ENCODE measurements at regions not wholly inside any gene's neighbourhood (a gene's known extent, or its start where the extent isn't known, plus 50 kb on each side); places are given as distances from the start of the nearest gene placed in this dataset.

DNA sequence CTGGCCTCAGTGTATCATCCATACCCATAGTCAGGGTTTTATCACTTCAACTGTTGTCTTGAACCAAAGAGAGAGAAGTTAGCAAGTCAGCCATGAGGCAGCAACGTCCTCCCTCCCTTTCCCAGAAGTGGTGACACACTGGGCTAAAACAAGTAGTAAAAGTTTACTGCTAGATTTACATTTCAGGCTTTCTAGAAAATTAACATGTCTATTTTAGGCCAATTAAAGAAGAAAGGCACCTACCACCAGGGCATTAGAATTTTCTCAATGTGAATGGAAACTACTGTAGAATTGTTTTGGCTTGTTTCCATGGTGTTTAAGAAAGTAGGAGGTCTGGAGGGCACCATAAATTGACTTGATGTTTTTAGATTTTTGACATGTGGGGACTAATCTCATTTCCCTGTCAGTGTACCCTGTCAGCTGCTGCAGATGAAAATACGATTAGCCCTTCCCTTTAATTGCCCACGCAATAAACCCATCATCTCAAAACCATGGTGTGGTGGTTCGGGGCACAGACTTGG lies 121.8 kb upstream of the ELL2 start:
- H3K27ac Mint-ChIP-seq = no peak overlapping the region
- no peaks in the 10 kb centered on the region for H3K9me3 Mint-ChIP-seq
- H3K27ac ChIP-seq (ENCODE audit: low read depth, low read length) = no peak overlapping the region
- H3K36me3 Mint-ChIP-seq (ENCODE audit: low read depth) = no peaks in the 10 kb centered on the region
- peaks cover 21% of the 10 kb centered on the region for H3K4me1 ChIP-seq (ENCODE audit: control insufficient read depth, insufficient read depth, low read length)
- H3K9me3 ChIP-seq (ENCODE audit: control insufficient read depth, low read length) = no peaks in the 10 kb centered on the region
- H3K27me3 ChIP-seq (ENCODE audit: control insufficient read depth, insufficient read depth, low read length, poor library complexity, severe bottlenecking) = no peaks in the 10 kb centered on the region
- H3K4me3 Mint-ChIP-seq = no peak overlapping the region
- no peaks in the 10 kb centered on the region for H3K27me3 Mint-ChIP-seq (ENCODE audit: insufficient read depth)
- TF ChIP-seq, protein P1, sequence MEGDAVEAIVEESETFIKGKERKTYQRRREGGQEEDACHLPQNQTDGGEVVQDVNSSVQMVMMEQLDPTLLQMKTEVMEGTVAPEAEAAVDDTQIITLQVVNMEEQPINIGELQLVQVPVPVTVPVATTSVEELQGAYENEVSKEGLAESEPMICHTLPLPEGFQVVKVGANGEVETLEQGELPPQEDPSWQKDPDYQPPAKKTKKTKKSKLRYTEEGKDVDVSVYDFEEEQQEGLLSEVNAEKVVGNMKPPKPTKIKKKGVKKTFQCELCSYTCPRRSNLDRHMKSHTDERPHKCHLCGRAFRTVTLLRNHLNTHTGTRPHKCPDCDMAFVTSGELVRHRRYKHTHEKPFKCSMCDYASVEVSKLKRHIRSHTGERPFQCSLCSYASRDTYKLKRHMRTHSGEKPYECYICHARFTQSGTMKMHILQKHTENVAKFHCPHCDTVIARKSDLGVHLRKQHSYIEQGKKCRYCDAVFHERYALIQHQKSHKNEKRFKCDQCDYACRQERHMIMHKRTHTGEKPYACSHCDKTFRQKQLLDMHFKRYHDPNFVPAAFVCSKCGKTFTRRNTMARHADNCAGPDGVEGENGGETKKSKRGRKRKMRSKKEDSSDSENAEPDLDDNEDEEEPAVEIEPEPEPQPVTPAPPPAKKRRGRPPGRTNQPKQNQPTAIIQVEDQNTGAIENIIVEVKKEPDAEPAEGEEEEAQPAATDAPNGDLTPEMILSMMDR (conservative IDR thresholded peaks at IDR 0.05) = no peak
- H3K36me3 ChIP-seq (ENCODE audit: control insufficient read depth, insufficient read depth, low read length) = no peaks in the 10 kb centered on the region
- peaks cover 57% of the 10 kb centered on the region for H3K4me1 Mint-ChIP-seq
- DNase-seq = peak; percentile 52
- no peak overlapping the region for H3K9ac ChIP-seq (ENCODE audit: extremely low read depth, low read length, poor library complexity, severe bottlenecking)
- H3K4me3 ChIP-seq (ENCODE audit: low read length) = no peak overlapping the region
- WGBS, 2 experiments (ENCODE audit: insufficient coverage in 1 of 2, insufficient read length in 1 of 2) = 64 to 69% methylated on average over 4 of the region's 4 CpGs

DNA sequence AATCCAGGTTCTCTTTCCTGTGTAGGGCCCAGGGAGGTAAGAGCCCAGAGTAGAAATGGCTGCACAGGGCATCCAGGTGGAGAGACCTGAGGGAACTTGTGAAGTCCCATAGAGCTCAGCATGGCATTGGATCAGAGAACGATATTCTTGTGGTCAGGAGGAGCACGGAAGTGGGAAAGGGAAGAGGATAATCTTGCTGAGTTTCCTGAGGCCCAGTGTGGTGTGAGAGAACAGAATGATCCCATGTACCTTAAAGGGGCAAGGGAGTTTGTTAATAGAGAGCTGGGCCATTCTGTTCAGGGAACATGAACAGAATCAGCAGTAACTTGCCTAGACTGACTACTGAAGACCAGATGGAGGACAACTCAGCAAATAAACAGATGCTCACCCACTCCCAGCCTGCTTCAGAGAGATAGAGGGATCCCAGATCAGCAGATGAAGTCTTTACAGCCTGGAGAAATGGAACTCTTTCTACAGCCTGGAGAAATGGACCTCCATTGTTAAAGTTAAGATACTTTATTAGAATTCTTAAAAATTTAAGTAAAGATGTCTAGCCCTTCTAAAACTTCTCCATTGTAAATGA lies 119.7 kb upstream of the ELL2 start:
- Histone ChIP-seq H3K9me3 (ENCODE audit: control insufficient read depth, low read length) (no peaks in the 10 kb centered on the region), H3K9ac (ENCODE audit: extremely low read depth, low read length, poor library complexity, severe bottlenecking) (no peak overlapping the region), H3K27ac (ENCODE audit: low read depth, low read length) (no peak overlapping the region), H3K27me3 (ENCODE audit: control insufficient read depth, insufficient read depth, low read length, poor library complexity, severe bottlenecking) (no peaks in the 10 kb centered on the region), H3K4me3 (ENCODE audit: low read length) (no peak overlapping the region), H3K36me3 (ENCODE audit: control insufficient read depth, insufficient read depth, low read length) (no peaks in the 10 kb centered on the region), H3K4me1 (ENCODE audit: control insufficient read depth, insufficient read depth, low read length) (peaks cover 18% of the 10 kb centered on the region)
- WGBS, 2 experiments (ENCODE audit: insufficient coverage in 1 of 2, insufficient read length in 1 of 2) = 89 to 93% methylated on average over 2 of the region's 2 CpGs
- H3K27me3 Mint-ChIP-seq (ENCODE audit: insufficient read depth) = no peaks in the 10 kb centered on the region
- no peaks in the 10 kb centered on the region for H3K36me3 Mint-ChIP-seq (ENCODE audit: low read depth)
- H3K9me3 Mint-ChIP-seq = no peaks in the 10 kb centered on the region
- TF ChIP-seq, protein P1 (conservative IDR thresholded peaks at IDR 0.05) = no peak
- no peak for DNase-seq
- peak overlapping the region; percentile 86 for H3K27ac Mint-ChIP-seq
- no peak overlapping the region for H3K4me3 Mint-ChIP-seq
- H3K4me1 Mint-ChIP-seq = peaks cover 49% of the 10 kb centered on the region

DNA sequence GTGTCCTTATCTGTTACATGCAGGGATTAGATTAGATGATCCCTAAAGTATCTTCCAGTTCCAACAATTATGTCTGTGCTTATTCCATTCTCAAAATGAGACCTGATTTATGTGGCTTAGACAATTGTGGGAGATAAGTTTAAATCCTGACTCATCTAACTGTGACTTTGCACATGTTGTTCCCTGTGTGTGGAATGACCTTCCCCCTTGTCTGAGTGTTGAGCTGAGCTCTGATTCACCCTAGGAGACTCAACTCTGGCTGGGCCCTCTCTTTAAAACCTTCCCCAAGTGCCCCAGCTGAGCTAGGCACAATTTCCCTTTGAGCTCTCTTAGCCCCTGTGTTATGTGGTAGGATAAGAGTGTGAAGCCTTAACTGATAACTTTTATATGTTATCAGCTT lies 118.9 kb upstream of the ELL2 start:
- H3K9me3 Mint-ChIP-seq = no peaks in the 10 kb centered on the region
- peak overlapping the region; percentile 86 for H3K27ac Mint-ChIP-seq
- no peak overlapping the region for H3K4me3 Mint-ChIP-seq
- Histone ChIP-seq H3K27me3 (ENCODE audit: control insufficient read depth, insufficient read depth, low read length, poor library complexity, severe bottlenecking) (no peaks in the 10 kb centered on the region), H3K4me3 (ENCODE audit: low read length) (no peak overlapping the region), H3K9me3 (ENCODE audit: control insufficient read depth, low read length) (no peaks in the 10 kb centered on the region), H3K36me3 (ENCODE audit: control insufficient read depth, insufficient read depth, low read length) (no peaks in the 10 kb centered on the region), H3K4me1 (ENCODE audit: control insufficient read depth, insufficient read depth, low read length) (peaks cover 18% of the 10 kb centered on the region), H3K9ac (ENCODE audit: extremely low read depth, low read length, poor library complexity, severe bottlenecking) (no peak overlapping the region), H3K27ac (ENCODE audit: low read depth, low read length) (no peak overlapping the region)
- no peaks in the 10 kb centered on the region for H3K27me3 Mint-ChIP-seq (ENCODE audit: insufficient read depth)
- no peaks in the 10 kb centered on the region for H3K36me3 Mint-ChIP-seq (ENCODE audit: low read depth)
- TF ChIP-seq, protein P1 (conservative IDR thresholded peaks at IDR 0.05) = no peak
- H3K4me1 Mint-ChIP-seq = peaks cover 47% of the 10 kb centered on the region
- DNase-seq = no peak
